GM08714 (cell line): ENCODE measurements at regions not wholly inside any gene's neighbourhood (a gene's known extent, or its start where the extent isn't known, plus 50 kb on each side); places are given as distances from the start of the nearest gene placed in this dataset.

Experiments
- H3K4me3 ChIP-seq: fragments of 200-500 bp; sonication (Bioruptor generic); 2 replicates; pipeline ENCODE4 v1.5.1; 2014; ENCODE audit warnings: mild to moderate bottlenecking, low read length, inconsistent platforms
- ZNF274 ChIP-seq: IDR thresholded peaks from 2 replicates; pipeline ENCODE4 v1.6.1; 2012; ENCODE audit warnings: mild to moderate bottlenecking, low read depth, low read length

GRCh38 chr15:47356297-47356696 lies 361.0 kb upstream of the SEMA6D start:
- TF ChIP-seq ZNF274: no peak

DNA sequence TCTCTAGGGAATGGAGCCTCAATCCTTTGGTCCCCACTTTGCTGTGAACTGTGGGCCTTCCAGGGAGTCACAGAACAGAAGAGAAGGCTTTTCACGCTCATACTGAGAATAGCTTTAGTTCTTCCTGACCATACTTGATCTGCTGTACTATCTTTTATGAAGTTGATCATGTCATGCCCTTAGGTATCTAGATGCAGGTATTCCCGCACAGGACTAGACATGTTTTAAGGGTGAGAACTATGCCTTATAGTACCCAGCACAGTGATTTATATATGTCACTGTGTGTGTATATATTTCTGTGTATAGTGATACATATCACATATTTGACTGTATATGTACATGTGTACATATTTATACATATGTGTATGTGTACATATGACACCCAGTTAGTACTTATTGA lies 358.4 kb upstream of the SEMA6D start:
- no peak overlapping the region for H3K4me3 ChIP-seq
- no peak for TF ChIP-seq ZNF274

More at GRCh38 chr15:47356297-47356696, 361.0 kb upstream of the SEMA6D start:
- no peak overlapping the region for H3K4me3 ChIP-seq

DNA sequence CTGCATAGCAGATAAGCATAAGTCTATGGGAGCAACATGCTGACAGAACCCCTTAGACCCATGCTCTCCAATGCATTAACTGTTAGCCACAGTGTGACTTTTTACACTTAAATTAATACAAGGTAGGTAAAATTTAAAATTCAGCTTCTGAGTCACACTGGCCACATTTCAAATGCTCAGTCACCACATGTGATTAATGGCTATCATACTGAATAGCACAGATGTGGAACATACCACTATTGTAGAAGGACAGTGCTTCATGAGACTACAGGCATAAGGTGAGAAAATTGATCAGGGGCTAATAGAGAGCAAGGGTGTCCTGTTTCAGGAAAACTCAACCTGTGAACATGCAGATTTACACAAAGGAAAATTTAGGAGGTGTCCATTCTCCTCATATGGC lies 357.0 kb upstream of the SEMA6D start:
- no peak for TF ChIP-seq ZNF274
- H3K4me3 ChIP-seq: no peak overlapping the region

DNA sequence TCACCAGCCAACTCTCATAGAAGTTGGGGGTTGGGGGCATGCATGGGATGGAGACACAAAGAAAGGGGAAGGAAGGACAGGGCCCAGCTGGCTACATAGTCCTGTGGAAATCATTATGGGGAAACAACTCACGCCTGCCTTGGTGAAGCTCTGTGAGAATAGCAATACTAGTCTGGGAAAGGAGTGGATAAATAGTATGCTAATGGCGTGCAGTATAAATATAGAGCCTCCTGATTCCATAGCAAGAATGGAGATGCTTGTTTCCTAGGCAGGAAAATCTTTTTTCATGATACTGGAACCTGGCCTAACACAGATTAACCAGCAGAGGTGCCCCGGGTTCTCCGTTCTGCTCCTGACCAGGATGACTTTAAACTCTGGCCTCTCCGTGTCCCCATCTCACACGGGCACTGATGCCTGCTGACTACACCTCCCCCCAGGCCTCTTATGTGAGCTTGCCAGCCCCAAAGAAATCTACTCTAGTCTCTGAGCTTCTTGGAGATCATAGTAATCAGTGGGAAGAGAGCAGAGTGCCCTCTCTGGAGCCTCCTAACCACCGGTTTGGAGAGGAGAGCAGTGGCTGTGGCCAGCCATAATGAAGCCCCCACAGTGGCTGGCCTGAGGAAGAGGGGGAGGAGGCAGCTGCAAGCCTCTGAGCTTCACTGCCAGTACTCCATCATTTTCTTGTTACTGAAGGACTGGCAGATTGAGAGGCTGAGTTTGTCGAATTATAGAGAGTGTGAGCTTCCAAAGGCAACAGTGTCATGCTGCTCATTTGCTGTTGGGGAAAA lies 355.0 kb upstream of the SEMA6D start:
- TF ChIP-seq ZNF274: no peak
- H3K4me3 ChIP-seq: no peak overlapping the region

GRCh38 chr15:47363653-47364052 lies 353.7 kb upstream of the SEMA6D start:
- H3K4me3 ChIP-seq: no peak overlapping the region
- no peak for TF ChIP-seq ZNF274

GRCh38 chr15:47364230-47365141 lies 352.8 kb upstream of the SEMA6D start:
- TF ChIP-seq ZNF274: no peak
- H3K4me3 ChIP-seq: no peak overlapping the region

GRCh38 chr15:47366884-47367283 lies 350.4 kb upstream of the SEMA6D start:
- H3K4me3 ChIP-seq: no peak overlapping the region
- no peak for TF ChIP-seq ZNF274

GRCh38 chr15:47367726-47368390 lies 349.4 kb upstream of the SEMA6D start:
- no peak overlapping the region for H3K4me3 ChIP-seq
- TF ChIP-seq ZNF274: no peak

GRCh38 chr15:47371939-47372338 lies 345.4 kb upstream of the SEMA6D start:
- TF ChIP-seq ZNF274: no peak
- no peak overlapping the region for H3K4me3 ChIP-seq

GRCh38 chr15:47374222-47374621 lies 343.1 kb upstream of the SEMA6D start:
- no peak overlapping the region for H3K4me3 ChIP-seq
- no peak for TF ChIP-seq ZNF274

DNA sequence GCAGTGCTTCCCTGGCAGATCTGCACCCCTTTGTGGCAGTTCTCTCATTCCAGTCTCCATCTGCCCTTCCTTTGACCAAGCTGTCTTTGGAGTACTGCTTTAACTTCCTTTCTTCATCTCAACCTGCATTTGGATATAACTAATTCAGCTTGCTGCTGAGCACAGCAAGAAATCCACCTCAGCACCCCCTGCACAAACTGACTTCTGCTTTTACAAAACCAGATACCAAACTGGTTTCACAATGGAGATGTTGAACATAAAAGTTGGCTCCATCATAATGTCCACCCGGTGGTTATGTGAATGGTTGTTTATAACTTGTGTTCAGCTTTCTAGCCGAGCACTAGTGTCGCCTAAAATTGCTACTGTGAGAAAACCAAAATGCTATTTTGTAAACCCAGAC lies 341.1 kb upstream of the SEMA6D start:
- no peak for TF ChIP-seq ZNF274
- no peak overlapping the region for H3K4me3 ChIP-seq

DNA sequence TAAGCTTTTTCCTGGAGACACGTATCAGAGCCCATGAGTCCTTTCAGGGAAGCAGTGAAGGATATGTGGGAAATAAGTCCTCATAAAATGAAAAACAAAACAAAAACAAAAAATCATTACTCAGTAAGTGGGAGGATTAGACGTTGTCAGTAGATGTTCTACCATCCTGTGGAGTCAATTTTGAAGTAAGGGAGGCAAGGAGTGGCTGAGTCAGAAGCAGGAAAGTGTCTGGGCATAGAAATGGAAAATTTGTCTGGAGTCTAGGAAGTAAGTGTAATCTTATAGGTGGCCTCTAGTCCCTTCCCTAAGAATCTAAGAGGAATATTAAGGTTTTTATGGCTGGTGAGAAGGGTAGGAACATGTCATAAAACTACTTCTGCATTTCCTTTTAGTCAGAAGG lies 339.8 kb upstream of the SEMA6D start:
- TF ChIP-seq ZNF274: no peak
- no peak overlapping the region for H3K4me3 ChIP-seq

DNA sequence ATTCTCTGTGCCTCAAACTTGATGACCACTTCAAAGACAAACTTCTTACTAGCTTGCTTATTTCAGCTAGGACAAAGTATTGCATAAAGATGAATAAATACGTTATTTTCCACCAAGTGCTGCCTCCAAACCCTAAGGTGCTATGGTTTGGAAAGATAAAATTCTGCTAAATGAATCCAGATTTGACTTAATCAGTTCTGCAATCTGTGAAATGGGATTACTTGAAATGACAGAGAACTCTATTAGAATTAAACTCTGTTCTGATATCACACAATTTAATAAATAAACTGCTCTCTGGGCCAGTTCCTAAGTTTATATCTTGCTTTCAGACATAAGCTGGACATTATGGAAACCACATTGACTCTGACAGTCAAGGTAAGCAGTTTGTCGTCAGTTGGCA lies 338.8 kb upstream of the SEMA6D start:
- no peak for TF ChIP-seq ZNF274
- no peak overlapping the region for H3K4me3 ChIP-seq

DNA sequence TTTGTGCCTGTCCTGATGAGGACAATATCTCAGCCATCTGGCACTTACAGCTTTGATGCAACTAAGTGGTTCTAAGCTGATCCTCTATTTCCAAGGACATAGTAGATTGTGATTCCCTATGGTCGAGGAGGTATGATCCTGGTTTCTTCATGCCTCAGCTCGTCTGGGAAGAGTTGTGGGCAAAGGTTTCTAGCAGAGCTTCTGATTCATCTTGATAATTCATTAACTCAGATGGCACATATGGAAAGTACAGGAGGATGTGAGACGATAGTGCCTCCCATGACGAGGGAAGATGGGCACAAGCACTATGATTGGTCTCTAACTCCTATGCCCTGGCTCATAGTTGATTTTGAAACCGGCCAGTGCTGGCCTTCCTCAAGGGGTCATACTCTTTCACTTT lies 334.2 kb upstream of the SEMA6D start:
- no peak overlapping the region for H3K4me3 ChIP-seq
- TF ChIP-seq ZNF274: no peak
